HCT116 (cell line): ENCODE measurements at regions not wholly inside any gene's neighbourhood (a gene's known extent, or its start where the extent isn't known, plus 50 kb on each side); places are given as distances from the start of the nearest gene placed in this dataset.

ENCODE experiments used
- ATAC-seq: fragments of 200-7000 bp; cut with Tn5 transposase; 2 replicates; pipeline ENCODE4 v1.9.1; 2020; ENCODE audit warnings: mild to moderate bottlenecking, moderate library complexity
- BruUV-seq: library from RNA; stranded (reverse); fragments of 400-500 nt; replicated peaks from 2 replicates; lab custom pipeline; 2021; lab: Mats Ljungman, UMichigan
- CTCF ChIA-PET: fragments of 300-600 bp; sonication (Branson Sonifier 250); formaldehyde crosslinking; loops from one replicate; lab custom pipeline; 2021; ENCODE audit warnings: antibody characterized with exemption; lab: Charles Lee
- POLR2A ChIA-PET: fragments of 300-600, 350-600 bp; sonication (Branson Sonifier 250); formaldehyde crosslinking; loops from one replicate; lab custom pipeline; 2021; ENCODE audit warnings: antibody characterized with exemption; lab: Charles Lee
- RAD21 ChIA-PET, 2 experiments: fragments of 300-600 bp; sonication (Branson Sonifier 250); formaldehyde crosslinking; loops; one replicate each; lab custom pipeline; 2023; ENCODE audit warnings: low total read pairs in 2 of 2; ENCODE audit not compliant: uncharacterized antibody in 2 of 2, unreplicated experiment in 2 of 2, low non-redundant PET in 1 of 2; lab: Charles Lee
- DNase-seq: peaks from one replicate; pipeline ENCODE4 v3.0.0-alpha.2; 2010; ENCODE audit warnings: low read depth, low spot score
- H2AFZ ChIP-seq: fragments of 200-600 bp; shearing (Covaris generic), sonication (generic); 2 replicates; pipeline ENCODE4 v1.6.1; 2017; ENCODE audit warnings: low read depth, mixed run types, mixed read lengths, antibody characterized with exemption, low read length; ENCODE audit not compliant: poor library complexity, severe bottlenecking
- H3K27ac ChIP-seq: 2 replicates; pipeline ENCODE4 v1.5.1; 2012; ENCODE audit warnings: low read depth, low read length
- H3K27me3 ChIP-seq: fragments of 200-600 bp; sonication (generic); 2 replicates; pipeline ENCODE4 v1.6.1; 2016; ENCODE audit warnings: mixed run types, low read length, mixed read lengths; ENCODE audit not compliant: insufficient read depth
- H3K36me3 ChIP-seq, 2 experiments: fragments of 200-500 bp in 1 of 2; fragments of 200-600 bp in 1 of 2; sonication (Bioruptor generic) in 1 of 2; sonication (generic) in 1 of 2; 2 replicates each; pipeline versions ENCODE4 v1.5.1 to v1.6.1; 2014 to 2016; ENCODE audit warnings: low read length in 2 of 2, inconsistent platforms in 1 of 2, mixed read lengths in 1 of 2, mixed run types in 1 of 2; ENCODE audit not compliant: insufficient read depth in 2 of 2, control insufficient read depth in 1 of 2
- H3K4me1 ChIP-seq, 2 experiments: fragments of 200-600 bp in 1 of 2; sonication (generic) in 1 of 2; 2 replicates each; pipeline versions ENCODE4 v1.5.1 to v1.6.1; 2012 to 2017; ENCODE audit warnings: low read length in 2 of 2, inconsistent platforms in 1 of 2, mild to moderate bottlenecking in 1 of 2, mixed read lengths in 1 of 2, mixed run types in 1 of 2, moderate library complexity in 1 of 2; ENCODE audit not compliant: insufficient read depth in 2 of 2, control insufficient read depth in 1 of 2
- H3K4me2 ChIP-seq: fragments of 200-600 bp; sonication (generic); 2 replicates; pipeline ENCODE4 v1.6.1; 2017; ENCODE audit warnings: mixed run types, low read length, mixed read lengths
- H3K4me3 ChIP-seq, 2 experiments: fragments of 200-600 bp in 1 of 2; sonication (generic) in 1 of 2; replicated peaks in 1 of 2; 2 replicates each; pipeline ENCODE4 v1.5.1; 2011 to 2016; ENCODE audit warnings: low read length in 2 of 2, control low read depth in 1 of 2, low read depth in 1 of 2, mild to moderate bottlenecking in 1 of 2, mixed read lengths in 1 of 2, mixed run types in 1 of 2
- H3K79me2 ChIP-seq: fragments of 200-600 bp; sonication (generic); 2 replicates; pipeline ENCODE4 v1.6.1; 2017; ENCODE audit warnings: mild to moderate bottlenecking, mixed run types, low read length, moderate library complexity, mixed read lengths; ENCODE audit not compliant: insufficient read depth
- H3K9ac ChIP-seq: fragments of 200-600 bp; sonication (generic); 2 replicates; pipeline ENCODE4 v1.6.1; 2016; ENCODE audit warnings: low read length, mixed read lengths
- H3K9me2 ChIP-seq: fragments of 200-600 bp; sonication (generic), shearing (Covaris generic); 2 replicates; pipeline ENCODE4 v1.6.1; 2017; ENCODE audit warnings: mixed run types, mild to moderate bottlenecking, moderate library complexity; ENCODE audit not compliant: insufficient read depth
- H3K9me3 ChIP-seq, 2 experiments: fragments of 200-500 bp in 1 of 2; fragments of 200-600 bp in 1 of 2; sonication (Bioruptor generic) in 1 of 2; sonication (generic) in 1 of 2; 2 replicates each; pipeline ENCODE4 v1.6.1; 2014 to 2017; ENCODE audit warnings: low read length in 2 of 2, mixed read lengths in 2 of 2, inconsistent platforms in 1 of 2, low read depth in 1 of 2, mild to moderate bottlenecking in 1 of 2, mixed run types in 1 of 2, moderate library complexity in 1 of 2; ENCODE audit not compliant: control insufficient read depth in 1 of 2, insufficient read depth in 1 of 2
- H4K20me1 ChIP-seq: fragments of 200-600 bp; sonication (generic), shearing (Covaris generic); 2 replicates; pipeline ENCODE4 v1.6.1; 2017; ENCODE audit warnings: mixed run types, mild to moderate bottlenecking, moderate library complexity; ENCODE audit not compliant: insufficient read depth
- CEBPB ChIP-seq: IDR thresholded peaks from 2 replicates; pipeline ENCODE4 v1.6.1; 2012; ENCODE audit warnings: low read depth
- CTCF ChIP-seq, 3 experiments: fragments of 200-600 bp in 1 of 3; sonication (generic) in 1 of 3; IDR thresholded peaks in 2 of 3; conservative IDR thresholded peaks in 1 of 3; 2 replicates each; pipeline ENCODE4 v1.5.1; 2012 to 2017; ENCODE audit warnings: low read depth in 2 of 3, low read length in 2 of 3, antibody characterized with exemption in 1 of 3, borderline replicate concordance in 1 of 3, control low read depth in 1 of 3, mild to moderate bottlenecking in 1 of 3, mixed read lengths in 1 of 3, mixed run types in 1 of 3, moderate library complexity in 1 of 3; ENCODE audit not compliant: insufficient read depth in 1 of 3
- EGR1 ChIP-seq: IDR thresholded peaks from 2 replicates; pipeline ENCODE4 v1.6.1; 2012; ENCODE audit warnings: low read depth
- ELF1 ChIP-seq: IDR thresholded peaks from 2 replicates; pipeline ENCODE4 v1.6.1; 2012; ENCODE audit warnings: low read depth, borderline replicate concordance
- EZH2 ChIP-seq: fragments of 200-600 bp; sonication (generic); IDR thresholded peaks from 2 replicates; pipeline ENCODE4 v1.6.1; 2017; ENCODE audit warnings: antibody characterized with exemption, mixed run types
- FOSL1 ChIP-seq: IDR thresholded peaks from 2 replicates; pipeline ENCODE4 v1.6.1; 2012; ENCODE audit warnings: low read depth
- JUND ChIP-seq: IDR thresholded peaks from 2 replicates; pipeline ENCODE4 v1.6.1; 2012
- MAX ChIP-seq: IDR thresholded peaks from 2 replicates; pipeline ENCODE4 v1.6.1; 2012
- POLR2AphosphoS5 ChIP-seq: IDR thresholded peaks from 2 replicates; pipeline ENCODE4 v1.6.1; 2011; ENCODE audit warnings: mild to moderate bottlenecking, low read depth, low read length, moderate library complexity
- SP1 ChIP-seq: IDR thresholded peaks from 2 replicates; pipeline ENCODE4 v1.6.1; 2012; ENCODE audit warnings: low read depth
- SRF ChIP-seq: IDR thresholded peaks from 2 replicates; pipeline ENCODE4 v1.6.1; 2012; ENCODE audit warnings: low read depth
- ZNF274 ChIP-seq: fragments of 200-500 bp; sonication (Bioruptor generic); IDR thresholded peaks from 2 replicates; pipeline ENCODE4 v1.6.1; 2014; ENCODE audit warnings: mild to moderate bottlenecking, low read depth, low read length, inconsistent platforms
- intact Hi-C: fragments of 100-400 bp; cut with micrococcal nuclease; formaldehyde crosslinking; loops from 2 replicates; pipeline ENCODE4 v1.10.0; 2022
- TF ChIP-seq, protein P1 (sequence below): IDR thresholded peaks from 2 replicates; pipeline ENCODE4 v1.6.1; 2012; ENCODE audit warnings: low read depth

GRCh38 chr6:145275019-145275418, 460.3 kb downstream of the EPM2A start:
- H3K4me3 ChIP-seq: no peak overlapping the region
- no peak overlapping the region for H3K9ac ChIP-seq
- intact Hi-C loops: no loop called here
- no peaks in the 10 kb centered on the region for H3K36me3 ChIP-seq
- no peaks in the 10 kb centered on the region for H3K9me3 ChIP-seq
- ChIA-PET POLR2A (no interaction called here), CTCF (no interaction called here)
- no peaks in the 10 kb centered on the region for H3K9me2 ChIP-seq
- H2AFZ ChIP-seq: no peak overlapping the region
- H3K4me2 ChIP-seq: no peak overlapping the region
- no peaks in the 10 kb centered on the region for H4K20me1 ChIP-seq
- no peaks in the 10 kb centered on the region for H3K79me2 ChIP-seq
- no peak for ATAC-seq
- TF ChIP-seq POLR2AphosphoS5: no peak
- TF ChIP-seq CTCF (IDR thresholded peaks at IDR 0.05 in 2 of 3, conservative IDR thresholded peaks at IDR 0.05 in 1 of 3; ENCODE audit: borderline replicate concordance in 1 of 3, insufficient read depth in 1 of 3, low read depth in 2 of 3, low read length in 2 of 3): no peak
- TF ChIP-seq, all 23 proteins: peak for 0
- Histone ChIP-seq H3K27ac (no peak overlapping the region), H3K4me1 (no peaks in the 10 kb centered on the region), H3K27me3 (no peaks in the 10 kb centered on the region)
- RAD21 ChIA-PET: no interaction called here
- BruUV-seq: no TSS peak
- DNase-seq: no peak

DNA sequence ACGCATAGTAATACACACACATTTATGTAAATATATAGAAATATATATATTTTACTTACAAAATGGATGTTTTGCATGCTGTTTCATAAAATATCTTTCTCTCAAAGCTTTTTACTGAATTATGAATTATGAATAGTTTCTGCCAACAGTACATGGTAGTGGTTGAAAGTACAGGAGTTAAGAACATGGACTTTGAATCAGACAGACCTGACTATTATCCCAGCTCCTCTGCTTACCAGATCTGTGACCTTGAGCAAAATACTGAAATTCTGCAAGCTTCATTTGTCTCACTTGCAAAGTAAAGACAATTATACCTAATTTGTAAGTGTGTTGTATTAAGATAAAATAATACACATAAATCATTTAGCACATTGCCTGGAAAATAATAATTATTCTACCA, 459.5 kb downstream of the EPM2A start:
- Histone ChIP-seq H4K20me1 (no peaks in the 10 kb centered on the region), H3K4me1 (no peaks in the 10 kb centered on the region), H3K79me2 (no peaks in the 10 kb centered on the region), H2AFZ (no peak overlapping the region), H3K27me3 (no peaks in the 10 kb centered on the region), H3K27ac (no peak overlapping the region), H3K4me2 (no peak overlapping the region), H3K9ac (no peak overlapping the region), H3K9me3 (no peaks in the 10 kb centered on the region), H3K4me3 (no peak overlapping the region), H3K36me3 (no peaks in the 10 kb centered on the region), H3K9me2 (no peaks in the 10 kb centered on the region)
- BruUV-seq: no TSS peak
- POLR2A ChIA-PET: interaction anchor here (0.6 kb wide), 1 partner anchor 13 kb away, joined by 3 read pairs; no protein-coding TSS in a partner anchor
- no peak for DNase-seq
- intact Hi-C loops: no loop called here
- no peak for ATAC-seq
- RAD21 ChIA-PET: no interaction called here
- CTCF ChIA-PET: no interaction called here
- TF ChIP-seq SRF (no peak), CEBPB (no peak), EZH2 (no peak), CTCF (IDR thresholded peaks at IDR 0.05 in 2 of 3, conservative IDR thresholded peaks at IDR 0.05 in 1 of 3; ENCODE audit: borderline replicate concordance in 1 of 3, insufficient read depth in 1 of 3, low read depth in 2 of 3, low read length in 2 of 3) (no peak), ELF1 (no peak), POLR2AphosphoS5 (no peak), SP1 (no peak), ZNF274 (no peak), EGR1 (no peak), JUND (no peak), MAX (no peak), FOSL1 (no peak)
- TF ChIP-seq, protein P1, sequence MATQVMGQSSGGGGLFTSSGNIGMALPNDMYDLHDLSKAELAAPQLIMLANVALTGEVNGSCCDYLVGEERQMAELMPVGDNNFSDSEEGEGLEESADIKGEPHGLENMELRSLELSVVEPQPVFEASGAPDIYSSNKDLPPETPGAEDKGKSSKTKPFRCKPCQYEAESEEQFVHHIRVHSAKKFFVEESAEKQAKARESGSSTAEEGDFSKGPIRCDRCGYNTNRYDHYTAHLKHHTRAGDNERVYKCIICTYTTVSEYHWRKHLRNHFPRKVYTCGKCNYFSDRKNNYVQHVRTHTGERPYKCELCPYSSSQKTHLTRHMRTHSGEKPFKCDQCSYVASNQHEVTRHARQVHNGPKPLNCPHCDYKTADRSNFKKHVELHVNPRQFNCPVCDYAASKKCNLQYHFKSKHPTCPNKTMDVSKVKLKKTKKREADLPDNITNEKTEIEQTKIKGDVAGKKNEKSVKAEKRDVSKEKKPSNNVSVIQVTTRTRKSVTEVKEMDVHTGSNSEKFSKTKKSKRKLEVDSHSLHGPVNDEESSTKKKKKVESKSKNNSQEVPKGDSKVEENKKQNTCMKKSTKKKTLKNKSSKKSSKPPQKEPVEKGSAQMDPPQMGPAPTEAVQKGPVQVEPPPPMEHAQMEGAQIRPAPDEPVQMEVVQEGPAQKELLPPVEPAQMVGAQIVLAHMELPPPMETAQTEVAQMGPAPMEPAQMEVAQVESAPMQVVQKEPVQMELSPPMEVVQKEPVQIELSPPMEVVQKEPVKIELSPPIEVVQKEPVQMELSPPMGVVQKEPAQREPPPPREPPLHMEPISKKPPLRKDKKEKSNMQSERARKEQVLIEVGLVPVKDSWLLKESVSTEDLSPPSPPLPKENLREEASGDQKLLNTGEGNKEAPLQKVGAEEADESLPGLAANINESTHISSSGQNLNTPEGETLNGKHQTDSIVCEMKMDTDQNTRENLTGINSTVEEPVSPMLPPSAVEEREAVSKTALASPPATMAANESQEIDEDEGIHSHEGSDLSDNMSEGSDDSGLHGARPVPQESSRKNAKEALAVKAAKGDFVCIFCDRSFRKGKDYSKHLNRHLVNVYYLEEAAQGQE: no peak
